Vagina (tissue), 2 donors: ENCODE measurements at regions not wholly inside any gene's neighbourhood (a gene's known extent, or its start where the extent isn't known, plus 50 kb on each side); places are given as distances from the start of the nearest gene placed in this dataset.

Experiments
- DNase-seq, 2 donors: peaks; one replicate each; pipeline ENCODE4 v3.0.0-alpha.2; 2017; ENCODE audit errors: extremely low spot score in 2 of 2
- H3K27ac ChIP-seq: fragments of 200-600 bp; sonication (generic); one replicate; pipeline ENCODE4 v1.5.1; 2019
- H3K27me3 ChIP-seq: fragments of 200-600 bp; sonication (generic); one replicate; pipeline ENCODE4 v1.5.1; 2019
- H3K36me3 ChIP-seq, 2 donors: fragments of 200-600 bp; sonication (generic); one replicate each; pipeline ENCODE4 v1.5.1; 2017 to 2019
- H3K4me1 ChIP-seq: fragments of 200-600 bp; sonication (generic); one replicate; pipeline ENCODE4 v1.5.1; 2019
- H3K4me3 ChIP-seq, 2 donors: fragments of 200-600 bp; sonication (generic); 1 replicate in 1 of 2; 2 replicates in 1 of 2; pipeline ENCODE4 v1.5.1; 2016 to 2019
- H3K9me3 ChIP-seq: fragments of 200-600 bp; sonication (generic); one replicate; pipeline ENCODE4 v1.5.1; 2019
- CTCF ChIP-seq, 3 experiments: fragments of 450-650 bp in 2 of 3; fragments of 200-600 bp in 1 of 3; sonication (generic) in 1 of 3; IDR thresholded peaks; one replicate each; pipeline ENCODE4 v1.5.1; 2017 to 2019; ENCODE audit warnings: antibody characterized with exemption in 3 of 3, mild to moderate bottlenecking in 2 of 3, moderate library complexity in 2 of 3
- POLR2A ChIP-seq, 2 donors: fragments of 450-650 bp; IDR thresholded peaks; one replicate each; pipeline ENCODE4 v1.6.1; 2017; ENCODE audit warnings: antibody characterized with exemption in 2 of 2, mild to moderate bottlenecking in 2 of 2, moderate library complexity in 2 of 2
- POLR2AphosphoS5 ChIP-seq, 2 donors: sonication (generic); formaldehyde crosslinking; IDR thresholded peaks; one replicate each; pipeline ENCODE4 v1.9.0; 2017; ENCODE audit warnings: antibody characterized with exemption in 2 of 2, mild to moderate bottlenecking in 2 of 2, low read depth in 1 of 2; ENCODE audit not compliant: insufficient read depth in 1 of 2
- intact Hi-C: fragments of 100-400 bp; cut with DNase I; formaldehyde crosslinking; loops from one replicate; pipeline ENCODE4 v1.15.1; 2023

- Histone ChIP-seq H3K27ac (no peak overlapping the region), H3K4me1 (peaks cover 25% of the 10 kb centered on the region), H3K27me3 (no peaks in the 10 kb centered on the region), H3K36me3 (no peaks in the 10 kb centered on the region), H3K4me3 (no peak overlapping the region), H3K9me3 (no peaks in the 10 kb centered on the region)
- DNase-seq = no peak
- intact Hi-C loops = loop anchor here (10.0 kb wide), 1 partner anchor 46 kb away; no protein-coding TSS in a partner anchor
- TF ChIP-seq POLR2AphosphoS5 (IDR thresholded peaks at IDR 0.05; ENCODE audit: insufficient read depth in 1 of 2, low read depth in 1 of 2) (no peak), POLR2A (IDR thresholded peaks at IDR 0.05) (no peak), CTCF (IDR thresholded peaks at IDR 0.05) (no peak)
Measured at GRCh38 chr5:34488984-34489383, 167.1 kb upstream of the RAI14 start.

DNA sequence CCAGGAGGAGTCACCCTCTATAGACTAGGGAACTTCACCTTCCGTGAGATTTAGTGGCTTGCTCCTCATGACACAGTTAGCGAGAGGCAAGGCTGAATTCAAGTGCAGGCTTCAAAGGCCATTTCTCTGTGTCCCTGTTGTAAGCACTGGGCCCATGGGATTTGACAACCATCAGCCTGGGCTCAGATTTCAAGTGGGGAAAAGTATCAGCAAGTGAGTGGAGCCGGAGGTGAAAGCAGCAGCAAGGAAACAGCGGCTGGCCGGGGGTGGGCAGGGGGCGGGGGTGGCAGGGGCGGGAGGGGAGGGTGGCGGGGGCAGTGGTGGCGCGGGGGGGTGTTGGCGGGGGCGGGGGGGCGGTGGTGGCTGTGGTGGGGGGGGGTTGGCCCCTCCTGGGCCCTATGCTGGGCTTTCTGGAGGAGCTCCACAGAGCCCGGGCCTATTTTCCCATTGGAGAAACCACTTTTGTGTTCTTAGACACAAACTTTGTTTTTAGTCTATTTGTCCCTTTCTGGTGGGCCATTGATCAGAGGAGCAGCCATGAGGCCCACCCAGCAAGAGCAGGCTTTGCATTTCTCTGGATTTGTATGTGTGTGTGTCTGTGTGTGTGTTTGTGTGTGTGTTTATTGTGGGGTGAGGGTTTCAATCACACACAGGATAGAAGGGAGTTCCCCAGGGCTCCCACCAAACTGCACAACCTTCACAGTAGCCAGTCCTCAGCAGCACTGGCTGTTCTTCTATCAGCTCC lies 165.4 kb upstream of the RAI14 start:
- intact Hi-C loops = no loop called here
- Histone ChIP-seq H3K27ac (no peak overlapping the region), H3K4me3 (no peak overlapping the region), H3K9me3 (no peaks in the 10 kb centered on the region), H3K27me3 (no peaks in the 10 kb centered on the region), H3K36me3 (no peaks in the 10 kb centered on the region), H3K4me1 (peaks cover 25% of the 10 kb centered on the region)
- TF ChIP-seq POLR2A (IDR thresholded peaks at IDR 0.05) (no peak), POLR2AphosphoS5 (IDR thresholded peaks at IDR 0.05; ENCODE audit: insufficient read depth in 1 of 2, low read depth in 1 of 2) (no peak), CTCF (IDR thresholded peaks at IDR 0.05) (no peak)
- no peak for DNase-seq

GRCh38 chr5:34491251-34491620 lies 164.9 kb upstream of the RAI14 start:
- DNase-seq = no peak
- Histone ChIP-seq H3K27me3 (no peaks in the 10 kb centered on the region), H3K4me1 (peaks cover 29% of the 10 kb centered on the region), H3K27ac (no peak overlapping the region), H3K4me3 (no peak overlapping the region), H3K9me3 (no peaks in the 10 kb centered on the region), H3K36me3 (no peaks in the 10 kb centered on the region)
- no peak for TF ChIP-seq POLR2A (IDR thresholded peaks at IDR 0.05)
- no peak for TF ChIP-seq POLR2AphosphoS5 (IDR thresholded peaks at IDR 0.05; ENCODE audit: insufficient read depth in 1 of 2, low read depth in 1 of 2)
- no peak for TF ChIP-seq CTCF (IDR thresholded peaks at IDR 0.05)
- intact Hi-C loops = no loop called here

DNA sequence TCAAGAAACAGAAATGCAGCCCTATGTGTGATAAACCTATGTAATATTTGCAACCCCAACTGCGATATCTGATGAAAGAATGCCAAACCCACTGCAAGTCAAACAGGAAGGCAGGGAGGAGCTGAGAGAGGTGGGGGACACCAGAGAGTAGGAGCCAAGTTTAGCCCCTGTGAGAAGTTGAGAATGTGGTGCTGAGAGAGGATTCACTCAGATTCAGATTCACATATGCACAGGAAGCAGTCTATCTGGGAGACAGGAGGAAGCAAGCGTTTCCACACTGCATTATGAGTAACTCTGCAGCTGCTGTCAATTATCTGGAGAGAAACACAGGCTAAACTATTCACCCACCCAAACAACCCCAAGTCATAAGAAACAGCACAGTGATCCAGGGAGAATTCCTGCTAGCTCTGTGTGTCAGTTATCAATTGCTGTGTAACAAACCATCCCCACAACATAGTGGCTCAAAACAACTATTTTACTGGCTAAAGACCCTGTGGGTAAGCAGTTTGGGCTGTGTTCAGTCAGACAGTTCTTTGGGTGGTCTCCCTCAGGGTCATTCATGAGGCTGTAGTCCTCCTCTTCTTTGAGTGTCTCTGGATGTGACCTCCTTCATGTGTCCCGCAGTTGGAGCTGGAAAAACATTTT lies 161.9 kb upstream of the RAI14 start:
- H3K27me3 ChIP-seq = no peaks in the 10 kb centered on the region
- TF ChIP-seq POLR2A (IDR thresholded peaks at IDR 0.05) (no peak), CTCF (IDR thresholded peaks at IDR 0.05) (no peak), POLR2AphosphoS5 (IDR thresholded peaks at IDR 0.05; ENCODE audit: insufficient read depth in 1 of 2, low read depth in 1 of 2) (no peak)
- peaks cover 39% of the 10 kb centered on the region for H3K4me1 ChIP-seq
- no peaks in the 10 kb centered on the region for H3K36me3 ChIP-seq
- no peak for DNase-seq
- H3K27ac ChIP-seq = no peak overlapping the region
- no peak overlapping the region for H3K4me3 ChIP-seq
- intact Hi-C loops = no loop called here
- H3K9me3 ChIP-seq = no peaks in the 10 kb centered on the region

GRCh38 chr5:34495178-34495577 lies 160.9 kb upstream of the RAI14 start:
- TF ChIP-seq POLR2AphosphoS5 (IDR thresholded peaks at IDR 0.05; ENCODE audit: insufficient read depth in 1 of 2, low read depth in 1 of 2) = no peak
- TF ChIP-seq POLR2A (IDR thresholded peaks at IDR 0.05) = no peak
- TF ChIP-seq CTCF (IDR thresholded peaks at IDR 0.05) = no peak
- intact Hi-C loops = no loop called here
- no peak overlapping the region for H3K4me3 ChIP-seq
- no peaks in the 10 kb centered on the region for H3K9me3 ChIP-seq
- H3K4me1 ChIP-seq = peaks cover 46% of the 10 kb centered on the region
- H3K27ac ChIP-seq = no peak overlapping the region
- no peak for DNase-seq
- no peaks in the 10 kb centered on the region for H3K36me3 ChIP-seq
- H3K27me3 ChIP-seq = no peaks in the 10 kb centered on the region
